ENCODE measurements at regions not wholly inside any gene's neighbourhood (a gene's known extent, or its start where the extent isn't known, plus 50 kb on each side); places are given as distances from the start of the nearest gene placed in this dataset.

DNA sequence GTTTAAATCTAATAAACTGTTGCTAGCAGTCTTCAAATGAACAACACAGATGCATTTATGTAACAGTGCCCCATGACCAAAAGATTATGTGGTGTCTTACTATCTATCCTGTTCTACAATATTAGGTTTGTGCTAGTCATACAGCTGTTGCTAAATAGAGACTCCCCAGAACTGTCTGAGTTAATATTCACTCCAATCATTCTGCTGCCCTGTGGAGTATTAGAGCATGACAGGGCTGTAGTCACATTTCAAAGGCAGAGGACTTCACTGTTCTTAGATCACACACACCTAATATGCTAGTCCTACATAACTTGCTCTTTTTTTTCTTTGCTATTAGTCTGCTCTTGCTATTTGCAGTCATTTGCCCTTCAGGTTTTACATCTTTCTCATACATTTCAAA is 157.6 kb upstream of the MDGA2 start:
- H3K9me3 Mint-ChIP-seq (ENCODE audit: unreplicated experiment) = no peaks in the 10 kb centered on the region
- TF ChIP-seq, protein P1, sequence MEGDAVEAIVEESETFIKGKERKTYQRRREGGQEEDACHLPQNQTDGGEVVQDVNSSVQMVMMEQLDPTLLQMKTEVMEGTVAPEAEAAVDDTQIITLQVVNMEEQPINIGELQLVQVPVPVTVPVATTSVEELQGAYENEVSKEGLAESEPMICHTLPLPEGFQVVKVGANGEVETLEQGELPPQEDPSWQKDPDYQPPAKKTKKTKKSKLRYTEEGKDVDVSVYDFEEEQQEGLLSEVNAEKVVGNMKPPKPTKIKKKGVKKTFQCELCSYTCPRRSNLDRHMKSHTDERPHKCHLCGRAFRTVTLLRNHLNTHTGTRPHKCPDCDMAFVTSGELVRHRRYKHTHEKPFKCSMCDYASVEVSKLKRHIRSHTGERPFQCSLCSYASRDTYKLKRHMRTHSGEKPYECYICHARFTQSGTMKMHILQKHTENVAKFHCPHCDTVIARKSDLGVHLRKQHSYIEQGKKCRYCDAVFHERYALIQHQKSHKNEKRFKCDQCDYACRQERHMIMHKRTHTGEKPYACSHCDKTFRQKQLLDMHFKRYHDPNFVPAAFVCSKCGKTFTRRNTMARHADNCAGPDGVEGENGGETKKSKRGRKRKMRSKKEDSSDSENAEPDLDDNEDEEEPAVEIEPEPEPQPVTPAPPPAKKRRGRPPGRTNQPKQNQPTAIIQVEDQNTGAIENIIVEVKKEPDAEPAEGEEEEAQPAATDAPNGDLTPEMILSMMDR (IDR thresholded peaks at IDR 0.05; ENCODE audit: unreplicated experiment) = no peak
- H3K36me3 Mint-ChIP-seq (ENCODE audit: low read depth, unreplicated experiment) = no peaks in the 10 kb centered on the region
- no peak overlapping the region for H3K4me3 Mint-ChIP-seq (ENCODE audit: unreplicated experiment)
- no peak overlapping the region for H3K27ac Mint-ChIP-seq (ENCODE audit: unreplicated experiment)
- H3K27me3 Mint-ChIP-seq (ENCODE audit: unreplicated experiment) = no peaks in the 10 kb centered on the region
- H3K4me1 Mint-ChIP-seq (ENCODE audit: unreplicated experiment) = no peaks in the 10 kb centered on the region
- no peak for DNase-seq (ENCODE audit: low spot score)

DNA sequence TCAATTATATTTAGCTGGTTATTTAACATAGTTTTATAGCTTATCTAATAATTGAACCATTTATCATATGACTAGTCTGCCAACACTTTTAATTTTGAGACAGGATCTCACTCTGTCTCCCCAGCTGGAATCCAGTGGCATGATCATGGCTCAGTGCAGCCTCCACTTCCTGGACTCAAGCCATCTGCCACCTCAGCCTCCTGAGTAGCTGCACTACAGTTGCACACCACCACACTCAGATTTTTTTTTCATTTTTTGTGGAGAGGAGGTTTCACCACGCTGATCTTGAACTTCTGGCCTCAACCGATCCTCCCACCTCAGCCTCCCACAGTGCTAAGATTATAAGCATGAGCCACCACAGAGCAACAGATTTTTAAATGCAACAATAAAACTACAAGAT is 151.4 kb upstream of the MDGA2 start:
- DNase-seq (ENCODE audit: low spot score) = no peak
- H3K4me3 Mint-ChIP-seq (ENCODE audit: unreplicated experiment) = no peak overlapping the region

DNA sequence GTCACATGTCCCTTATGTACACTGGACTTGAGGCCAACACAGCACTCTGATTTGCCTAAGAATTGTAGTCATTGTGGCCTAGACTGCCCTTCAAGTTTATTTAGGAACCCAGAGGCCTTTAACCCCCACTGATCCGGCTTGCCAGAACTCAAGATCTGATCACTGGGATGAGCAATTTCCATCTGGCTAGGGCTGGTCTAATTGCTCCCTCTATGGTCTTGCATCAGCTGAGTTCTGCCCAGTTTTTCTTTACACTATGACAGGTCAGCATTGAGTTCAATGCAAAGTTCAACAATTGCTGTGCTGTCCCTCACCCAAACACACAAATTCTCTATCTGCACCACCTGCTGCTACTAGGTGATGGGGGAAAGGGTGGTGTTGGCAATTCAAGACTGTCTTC is 146.9 kb upstream of the MDGA2 start:
- no peaks in the 10 kb centered on the region for H3K4me1 Mint-ChIP-seq (ENCODE audit: unreplicated experiment)
- no peak for DNase-seq (ENCODE audit: low spot score)

More for the DNA sequence above, 151.4 kb upstream of the MDGA2 start:
- Mint-ChIP-seq H3K4me1 (ENCODE audit: unreplicated experiment) (no peaks in the 10 kb centered on the region), H3K9me3 (ENCODE audit: unreplicated experiment) (no peaks in the 10 kb centered on the region), H3K36me3 (ENCODE audit: low read depth, unreplicated experiment) (no peaks in the 10 kb centered on the region), H3K27ac (ENCODE audit: unreplicated experiment) (no peak overlapping the region), H3K27me3 (ENCODE audit: unreplicated experiment) (peaks cover 3% of the 10 kb centered on the region)
- TF ChIP-seq, protein P1 (IDR thresholded peaks at IDR 0.05; ENCODE audit: unreplicated experiment) = no peak

DNA sequence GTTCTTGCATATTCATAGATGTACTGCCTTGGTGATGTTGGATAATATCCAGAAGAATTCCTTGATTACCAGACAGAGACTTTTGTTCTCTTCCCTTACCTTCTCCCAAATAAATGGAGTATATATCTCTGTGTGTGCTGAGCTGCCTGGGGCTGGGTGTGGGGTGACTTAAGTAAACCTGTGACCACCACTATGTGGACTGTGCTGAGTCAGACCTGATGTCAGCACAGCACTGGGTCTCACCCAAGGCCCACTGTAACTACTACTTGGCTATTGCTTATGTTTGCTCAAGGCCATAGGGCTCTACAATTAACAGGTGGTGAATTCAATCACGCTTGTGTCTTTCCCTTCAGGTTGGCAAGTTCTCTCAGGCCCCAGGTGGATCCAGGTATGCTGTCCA is 145.7 kb upstream of the MDGA2 start:
- Mint-ChIP-seq H3K27ac (ENCODE audit: unreplicated experiment) (no peak overlapping the region), H3K9me3 (ENCODE audit: unreplicated experiment) (no peaks in the 10 kb centered on the region), H3K4me1 (ENCODE audit: unreplicated experiment) (no peaks in the 10 kb centered on the region), H3K36me3 (ENCODE audit: low read depth, unreplicated experiment) (no peaks in the 10 kb centered on the region), H3K4me3 (ENCODE audit: unreplicated experiment) (no peak overlapping the region), H3K27me3 (ENCODE audit: unreplicated experiment) (peaks cover 3% of the 10 kb centered on the region)
- DNase-seq (ENCODE audit: low spot score) = no peak
- TF ChIP-seq, protein P1 (IDR thresholded peaks at IDR 0.05; ENCODE audit: unreplicated experiment) = no peak

More for the DNA sequence above, 146.9 kb upstream of the MDGA2 start:
- Mint-ChIP-seq H3K27me3 (ENCODE audit: unreplicated experiment) (peaks cover 3% of the 10 kb centered on the region), H3K27ac (ENCODE audit: unreplicated experiment) (no peak overlapping the region), H3K9me3 (ENCODE audit: unreplicated experiment) (no peaks in the 10 kb centered on the region), H3K36me3 (ENCODE audit: low read depth, unreplicated experiment) (no peaks in the 10 kb centered on the region), H3K4me3 (ENCODE audit: unreplicated experiment) (no peak overlapping the region)
- TF ChIP-seq, protein P1 (IDR thresholded peaks at IDR 0.05; ENCODE audit: unreplicated experiment) = no peak

DNA sequence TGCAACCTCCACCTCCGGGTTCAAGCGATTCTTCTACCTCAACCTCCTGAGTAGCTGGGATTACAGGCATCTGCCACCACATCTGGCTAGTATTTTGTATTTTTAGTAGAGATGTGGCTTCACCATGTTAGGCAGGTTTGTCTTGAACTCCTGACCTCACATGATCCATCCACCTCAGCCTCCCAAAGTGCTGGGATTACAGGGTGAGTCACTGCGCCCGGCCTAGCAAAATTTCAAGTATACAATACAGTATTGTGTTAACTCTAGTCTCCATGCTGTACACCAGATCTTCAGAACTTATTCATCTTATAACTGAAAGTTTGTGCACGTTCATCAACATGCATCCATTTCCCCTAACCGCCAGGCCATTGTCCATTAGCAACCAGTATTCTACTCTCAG is 115.1 kb upstream of the MDGA2 start:
- H3K27me3 Mint-ChIP-seq (ENCODE audit: unreplicated experiment) = no peaks in the 10 kb centered on the region
- TF ChIP-seq, protein P1 (IDR thresholded peaks at IDR 0.05; ENCODE audit: unreplicated experiment) = no peak
- DNase-seq (ENCODE audit: low spot score) = no peak
- no peaks in the 10 kb centered on the region for H3K36me3 Mint-ChIP-seq (ENCODE audit: low read depth, unreplicated experiment)
- no peak overlapping the region for H3K4me3 Mint-ChIP-seq (ENCODE audit: unreplicated experiment)
- no peaks in the 10 kb centered on the region for H3K4me1 Mint-ChIP-seq (ENCODE audit: unreplicated experiment)
- H3K27ac Mint-ChIP-seq (ENCODE audit: unreplicated experiment) = no peak overlapping the region
- H3K9me3 Mint-ChIP-seq (ENCODE audit: unreplicated experiment) = no peaks in the 10 kb centered on the region

Measured in endothelial cell (in vitro differentiated cells).